ENCODE measurements at regions not wholly inside any gene's neighbourhood (a gene's known extent, or its start where the extent isn't known, plus 50 kb on each side); places are given as distances from the start of the nearest gene placed in this dataset.

DNA sequence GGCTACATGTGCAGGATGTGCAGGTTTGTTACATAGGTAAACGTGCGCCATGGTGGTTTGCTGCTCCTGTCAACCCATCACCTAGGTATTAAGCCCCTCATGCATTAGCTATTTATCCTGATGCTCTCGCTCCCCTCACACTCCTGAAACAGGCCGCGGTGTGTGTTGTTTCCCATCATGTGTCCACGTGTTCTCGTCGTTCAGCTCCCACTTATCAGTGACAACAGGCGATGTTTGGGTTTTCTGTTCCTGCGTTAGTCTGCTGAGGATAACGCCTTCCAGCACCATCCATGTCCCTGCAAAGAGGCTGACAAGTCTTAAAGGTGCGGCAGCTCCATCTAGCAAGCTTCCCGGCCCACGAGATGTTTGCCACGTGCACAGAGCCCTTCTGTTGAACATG lies 175.1 kb downstream of the FOXL1 start:
- Histone ChIP-seq H3K4me2 (no peak overlapping the region), H3K9me3 (no peaks in the 10 kb centered on the region), H3K27ac (no peak overlapping the region), H3K4me1 (peaks cover 10% of the 10 kb centered on the region), H3K4me3 (no peak overlapping the region)
- CTCF ChIA-PET: interaction anchor here (0.9 to 2.9 kb wide), 3 partner anchors 37 to 310 kb away, joined by 3 to 8 read pairs (median 3); no protein-coding TSS in a partner anchor
- no peak for FAIRE-seq
- no peak for DNase-seq (ENCODE audit: low read depth in 1 of 2, low spot score in 1 of 2)
- TF ChIP-seq MAZ (IDR thresholded peaks at IDR 0.05; ENCODE audit: borderline replicate concordance, low read depth, low read length): no peak
- TF ChIP-seq HDAC2 (IDR thresholded peaks at IDR 0.05): no peak
- TF ChIP-seq CBX2 (IDR thresholded peaks at IDR 0.05; ENCODE audit: borderline replicate concordance, low read depth): no peak
- TF ChIP-seq RAD21 (conservative IDR thresholded peaks at IDR 0.05 in 1 of 2, IDR thresholded peaks at IDR 0.05 in 1 of 2): no peak
- TF ChIP-seq ZNF302 (CRISPR knock-in tag; IDR thresholded peaks at IDR 0.05): no peak
- no peak for TF ChIP-seq EHMT2 (IDR thresholded peaks at IDR 0.05; ENCODE audit: low read depth)
- ATAC-seq: no peak
- POLR2A ChIA-PET: no interaction called here
- WGBS (ENCODE audit: missing lambda C conversion rate): 86% methylated on average over 15 of the region's 15 CpGs

DNA sequence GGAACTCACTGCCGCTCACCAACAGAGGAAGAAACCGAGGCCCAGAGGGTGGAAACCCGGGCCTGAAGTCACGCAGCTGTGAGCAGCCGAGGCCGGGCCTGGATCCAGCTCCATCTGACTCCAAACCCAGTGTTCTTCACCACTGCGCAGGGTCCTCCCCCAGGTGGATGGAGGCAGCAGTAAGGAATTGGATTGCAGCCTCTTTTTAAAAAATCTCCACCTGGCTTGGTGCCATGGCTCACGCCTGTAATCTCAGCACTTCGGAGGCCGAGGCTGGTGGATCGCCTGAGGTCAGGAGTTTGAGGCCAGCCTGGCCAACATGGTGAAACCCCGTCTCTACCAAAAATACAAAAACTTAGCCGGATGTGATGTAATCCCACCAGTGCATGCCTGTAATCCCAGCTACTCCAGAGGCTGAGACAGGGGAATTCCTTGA lies 177.2 kb downstream of the FOXL1 start:
- POLR2A ChIA-PET: no interaction called here
- FAIRE-seq: no peak
- TF ChIP-seq KDM5A (IDR thresholded peaks at IDR 0.05): no peak
- TF ChIP-seq, protein P1, sequence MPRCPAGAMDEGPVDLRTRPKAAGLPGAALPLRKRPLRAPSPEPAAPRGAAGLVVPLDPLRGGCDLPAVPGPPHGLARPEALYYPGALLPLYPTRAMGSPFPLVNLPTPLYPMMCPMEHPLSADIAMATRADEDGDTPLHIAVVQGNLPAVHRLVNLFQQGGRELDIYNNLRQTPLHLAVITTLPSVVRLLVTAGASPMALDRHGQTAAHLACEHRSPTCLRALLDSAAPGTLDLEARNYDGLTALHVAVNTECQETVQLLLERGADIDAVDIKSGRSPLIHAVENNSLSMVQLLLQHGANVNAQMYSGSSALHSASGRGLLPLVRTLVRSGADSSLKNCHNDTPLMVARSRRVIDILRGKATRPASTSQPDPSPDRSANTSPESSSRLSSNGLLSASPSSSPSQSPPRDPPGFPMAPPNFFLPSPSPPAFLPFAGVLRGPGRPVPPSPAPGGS (IDR thresholded peaks at IDR 0.05): no peak
- TF ChIP-seq, protein P2, sequence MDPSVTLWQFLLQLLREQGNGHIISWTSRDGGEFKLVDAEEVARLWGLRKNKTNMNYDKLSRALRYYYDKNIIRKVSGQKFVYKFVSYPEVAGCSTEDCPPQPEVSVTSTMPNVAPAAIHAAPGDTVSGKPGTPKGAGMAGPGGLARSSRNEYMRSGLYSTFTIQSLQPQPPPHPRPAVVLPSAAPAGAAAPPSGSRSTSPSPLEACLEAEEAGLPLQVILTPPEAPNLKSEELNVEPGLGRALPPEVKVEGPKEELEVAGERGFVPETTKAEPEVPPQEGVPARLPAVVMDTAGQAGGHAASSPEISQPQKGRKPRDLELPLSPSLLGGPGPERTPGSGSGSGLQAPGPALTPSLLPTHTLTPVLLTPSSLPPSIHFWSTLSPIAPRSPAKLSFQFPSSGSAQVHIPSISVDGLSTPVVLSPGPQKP (IDR thresholded peaks at IDR 0.05; ENCODE audit: low read depth, low read length): no peak
- no peak for TF ChIP-seq GATA3 (IDR thresholded peaks at IDR 0.05; ENCODE audit: borderline replicate concordance)
- TF ChIP-seq TP53 (CRISPR knock-in tag; IDR thresholded peaks at IDR 0.05): no peak
- TF ChIP-seq JUNB (IDR thresholded peaks at IDR 0.05): no peak
- TF ChIP-seq MAZ (IDR thresholded peaks at IDR 0.05; ENCODE audit: borderline replicate concordance, low read depth, low read length): no peak
- TF ChIP-seq ZNF302 (CRISPR knock-in tag; IDR thresholded peaks at IDR 0.05): no peak
- no peak for TF ChIP-seq MAFK (IDR thresholded peaks at IDR 0.05; ENCODE audit: partially characterized antibody)
- no peak for TF ChIP-seq HOXB13 (CRISPR knock-in tag; IDR thresholded peaks at IDR 0.05; ENCODE audit: low read depth)
- no peak for TF ChIP-seq SREBF2 (IDR thresholded peaks at IDR 0.05)
- no peak overlapping the region for H3K4me3 ChIP-seq
- H3K4me2 ChIP-seq: no peak overlapping the region
- DNase-seq (ENCODE audit: low read depth in 1 of 2, low spot score in 1 of 2): no peak
- 86% methylated on average over 13 of the region's 13 CpGs for WGBS (ENCODE audit: missing lambda C conversion rate)
- ATAC-seq: no peak
- H3K4me1 ChIP-seq: peaks cover 10% of the 10 kb centered on the region
- no peak overlapping the region for H3K27ac ChIP-seq
- no peaks in the 10 kb centered on the region for H3K9me3 ChIP-seq
- CTCF ChIA-PET: interaction anchor here (0.6 to 0.7 kb wide), 2 partner anchors 59 to 142 kb away, joined by 4 read pairs; no protein-coding TSS in a partner anchor

DNA sequence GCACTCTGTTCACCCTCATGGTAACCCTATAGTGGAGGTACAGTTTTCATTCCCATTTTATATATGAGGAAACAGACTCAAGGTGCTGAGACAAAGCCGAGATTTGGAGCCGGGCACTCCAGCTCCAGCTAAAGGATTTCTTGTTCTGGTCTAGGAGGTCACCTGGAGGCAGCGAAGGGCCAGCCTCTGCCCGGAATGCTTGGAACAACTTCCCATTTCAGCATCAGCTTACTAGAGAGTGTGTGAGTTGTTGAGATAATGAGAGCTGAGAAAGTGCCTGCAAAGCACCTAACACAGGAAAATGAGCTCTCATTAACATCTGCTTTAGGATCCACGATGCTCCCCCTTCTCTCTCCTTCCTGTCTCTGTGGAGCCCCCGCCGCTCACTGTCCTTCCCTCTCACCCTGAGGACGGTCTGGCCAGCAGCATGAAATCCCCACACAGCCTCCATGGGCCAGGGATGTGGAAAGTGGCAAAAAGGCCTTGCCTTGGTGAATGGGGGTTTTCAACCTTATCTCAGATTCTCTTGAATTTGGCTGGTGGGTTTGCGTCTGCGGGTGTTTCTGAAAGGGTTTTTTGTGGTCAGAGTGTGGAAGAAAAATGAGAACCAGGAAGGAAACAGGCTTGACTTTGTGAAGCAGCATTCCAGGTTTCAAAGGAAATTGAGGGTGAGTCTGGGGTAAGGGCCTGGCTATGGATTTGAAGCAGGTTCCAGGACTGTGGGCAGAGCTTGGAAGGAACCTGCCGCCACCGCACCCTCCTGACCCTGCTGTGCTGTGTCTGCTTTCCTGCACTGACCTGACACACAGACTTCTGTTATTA lies 178.7 kb downstream of the FOXL1 start:
- ATAC-seq: no peak
- 85% methylated on average over 12 of the region's 12 CpGs for WGBS (ENCODE audit: missing lambda C conversion rate)
- no peak for FAIRE-seq
- TF ChIP-seq NFE2L2 (conservative IDR thresholded peaks at IDR 0.05; ENCODE audit: low read length): no peak
- Histone ChIP-seq H3K9me3 (no peaks in the 10 kb centered on the region), H3K4me1 (no peaks in the 10 kb centered on the region), H3K4me2 (no peak overlapping the region), H3K27ac (0 out of 6 replicates have a peak overlapping the region, but pooled peaks of 1 of the 2 experiments have one; percentile 13), H3K4me3 (no peak overlapping the region)
- ChIA-PET CTCF (interaction anchor here (1.0 to 2.0 kb wide), 5 partner anchors 14 to 541 kb away, joined by 3 to 11 read pairs (median 3); no protein-coding TSS in a partner anchor), POLR2A (no interaction called here)
- DNase-seq (ENCODE audit: low read depth in 1 of 2, low spot score in 1 of 2): no peak

DNA sequence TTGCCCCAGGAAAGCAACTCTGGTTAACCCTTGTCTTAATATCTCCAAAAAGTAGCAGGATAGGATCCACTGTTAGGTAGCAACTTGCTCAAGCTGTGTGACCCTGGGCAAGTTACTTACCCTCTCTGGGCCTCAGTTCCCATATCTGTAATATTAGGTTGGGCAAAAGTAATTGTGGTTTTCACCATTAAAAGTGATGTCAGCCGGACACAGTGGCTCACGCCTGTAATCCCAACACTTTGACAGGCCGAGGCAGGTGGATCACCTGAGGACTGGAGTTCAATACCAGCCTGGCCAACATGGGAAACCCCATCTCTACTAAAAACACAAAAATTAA lies 179.3 kb downstream of the FOXL1 start:
- ATAC-seq: no peak

More for the DNA sequence above, 179.3 kb downstream of the FOXL1 start:
- FAIRE-seq (no peak), DNase-seq (ENCODE audit: low read depth in 1 of 2, low spot score in 1 of 2) (no peak)
- POLR2A ChIA-PET: no interaction called here
- WGBS (ENCODE audit: missing lambda C conversion rate): 91% methylated on average over 3 of the region's 3 CpGs
- H3K4me1 ChIP-seq: no peaks in the 10 kb centered on the region
- H3K4me3 ChIP-seq: no peak overlapping the region
- CTCF ChIA-PET: interaction anchor here (1.1 to 2.0 kb wide), 3 partner anchors 13 to 305 kb away, joined by 3 to 11 read pairs (median 4); no protein-coding TSS in a partner anchor
- H3K9me3 ChIP-seq: no peaks in the 10 kb centered on the region
- no peak for TF ChIP-seq HOXB5 (CRISPR knock-in tag; IDR thresholded peaks at IDR 0.05)
- 0 out of 2 replicates have a peak, but pooled peaks have one; percentile 64 for TF ChIP-seq KDM1A (IDR thresholded peaks at IDR 0.05; ENCODE audit: low read depth)
- H3K27ac ChIP-seq: no peak overlapping the region
- no peak overlapping the region for H3K4me2 ChIP-seq

Data from A549 (cell line).